ENCODE measurements at regions not wholly inside any gene's neighbourhood (a gene's known extent, or its start where the extent isn't known, plus 50 kb on each side); places are given as distances from the start of the nearest gene placed in this dataset.

DNA sequence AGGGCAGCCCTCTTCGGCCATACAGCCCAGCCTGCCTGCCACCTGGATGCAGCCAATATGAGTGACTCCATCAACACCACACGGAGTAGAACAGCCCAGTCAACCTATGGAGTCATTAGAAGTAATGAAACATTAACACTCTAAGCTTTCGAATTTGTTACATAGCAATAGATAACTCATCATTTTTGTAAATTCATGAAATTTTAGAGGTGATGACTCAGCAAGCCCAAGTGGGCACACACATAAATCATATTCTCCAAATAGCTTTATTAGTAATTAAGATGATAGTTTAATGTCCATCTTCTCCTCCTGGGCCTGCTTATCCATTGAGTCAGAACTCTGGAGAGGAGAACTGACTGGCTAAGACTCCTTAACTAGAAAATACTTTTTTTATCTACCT is 335.0 kb upstream of the KCNH8 start:
- TF ChIP-seq BHLHE40 (IDR thresholded peaks at IDR 0.05; ENCODE audit: low read depth, low read length), result no peak
- TF ChIP-seq, protein P1, sequence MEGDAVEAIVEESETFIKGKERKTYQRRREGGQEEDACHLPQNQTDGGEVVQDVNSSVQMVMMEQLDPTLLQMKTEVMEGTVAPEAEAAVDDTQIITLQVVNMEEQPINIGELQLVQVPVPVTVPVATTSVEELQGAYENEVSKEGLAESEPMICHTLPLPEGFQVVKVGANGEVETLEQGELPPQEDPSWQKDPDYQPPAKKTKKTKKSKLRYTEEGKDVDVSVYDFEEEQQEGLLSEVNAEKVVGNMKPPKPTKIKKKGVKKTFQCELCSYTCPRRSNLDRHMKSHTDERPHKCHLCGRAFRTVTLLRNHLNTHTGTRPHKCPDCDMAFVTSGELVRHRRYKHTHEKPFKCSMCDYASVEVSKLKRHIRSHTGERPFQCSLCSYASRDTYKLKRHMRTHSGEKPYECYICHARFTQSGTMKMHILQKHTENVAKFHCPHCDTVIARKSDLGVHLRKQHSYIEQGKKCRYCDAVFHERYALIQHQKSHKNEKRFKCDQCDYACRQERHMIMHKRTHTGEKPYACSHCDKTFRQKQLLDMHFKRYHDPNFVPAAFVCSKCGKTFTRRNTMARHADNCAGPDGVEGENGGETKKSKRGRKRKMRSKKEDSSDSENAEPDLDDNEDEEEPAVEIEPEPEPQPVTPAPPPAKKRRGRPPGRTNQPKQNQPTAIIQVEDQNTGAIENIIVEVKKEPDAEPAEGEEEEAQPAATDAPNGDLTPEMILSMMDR (conservative IDR thresholded peaks at IDR 0.05; ENCODE audit: low read depth, low read length), result no peak
- TF ChIP-seq FOS (IDR thresholded peaks at IDR 0.05; ENCODE audit: low read depth, low read length), result no peak
- TF ChIP-seq MAFK (IDR thresholded peaks at IDR 0.05; ENCODE audit: low read depth, low read length), result no peak
- no peak for TF ChIP-seq MXI1 (IDR thresholded peaks at IDR 0.05; ENCODE audit: borderline replicate concordance, low read depth, low read length)
- TF ChIP-seq MAZ (IDR thresholded peaks at IDR 0.05; ENCODE audit: borderline replicate concordance, low read depth, low read length), result no peak
- TF ChIP-seq CHD1 (IDR thresholded peaks at IDR 0.05; ENCODE audit: low read depth, low read length), result no peak
